Fibroblast of upper back skin (primary cell): ENCODE measurements at regions not wholly inside any gene's neighbourhood (a gene's known extent, or its start where the extent isn't known, plus 50 kb on each side); places are given as distances from the start of the nearest gene placed in this dataset.
"Not testable (repeated sequence)": the region's sequence is repeated elsewhere in the genome, so short reads cannot be mapped to it uniquely, and the experiment has no call there.

Experiments used
- DNase-seq: peaks from one replicate; pipeline ENCODE4 v3.0.0-alpha.2; 2013

- not testable (repeated sequence) for DNase-seq
Measured at GRCh38 chr4:100900945-100901344, 383.1 kb upstream of the EMCN start.

- no peak for DNase-seq
Measured at GRCh38 chr4:100900134-100900533, 382.3 kb upstream of the EMCN start.

GRCh38 chr4:100898844-100899243, 381.0 kb upstream of the EMCN start:
- no peak for DNase-seq

GRCh38 chr4:100895556-100896197, 377.9 kb upstream of the EMCN start:
- no peak for DNase-seq

GRCh38 chr4:100894339-100894870, 376.6 kb upstream of the EMCN start:
- DNase-seq: no peak

GRCh38 chr4:100891808-100892207, 374.0 kb upstream of the EMCN start:
- no peak for DNase-seq

GRCh38 chr4:100889898-100890297, 372.1 kb upstream of the EMCN start:
- DNase-seq: no peak

GRCh38 chr4:100889401-100889800, 371.6 kb upstream of the EMCN start:
- DNase-seq: no peak

GRCh38 chr4:100882661-100883060, 364.8 kb upstream of the EMCN start:
- no peak for DNase-seq

GRCh38 chr4:100881283-100881682, 363.5 kb upstream of the EMCN start:
- DNase-seq: no peak

- DNase-seq: no peak
Measured at GRCh38 chr4:100880011-100880410, 362.2 kb upstream of the EMCN start.

- no peak for DNase-seq
Measured at GRCh38 chr4:100879471-100879870, 361.6 kb upstream of the EMCN start.

- no peak for DNase-seq
Measured at GRCh38 chr4:100876546-100876945, 358.7 kb upstream of the EMCN start.

GRCh38 chr4:100875296-100876068, 357.7 kb upstream of the EMCN start:
- DNase-seq: no peak

- peak; percentile 48 for DNase-seq
Measured at GRCh38 chr4:100872811-100873210, 355.0 kb upstream of the EMCN start.

GRCh38 chr4:100870940-100871772, 353.3 kb upstream of the EMCN start:
- DNase-seq: no peak

GRCh38 chr4:100869276-100869675, 351.5 kb upstream of the EMCN start:
- DNase-seq: no peak

GRCh38 chr4:100868281-100868680, 350.5 kb upstream of the EMCN start:
- DNase-seq: not testable (repeated sequence)

- DNase-seq: no peak
Measured at GRCh38 chr4:100852326-100852725, 334.5 kb upstream of the EMCN start.

GRCh38 chr4:100849319-100849718, 331.5 kb upstream of the EMCN start:
- no peak for DNase-seq

GRCh38 chr4:100848841-100849240, 331.0 kb upstream of the EMCN start:
- no peak for DNase-seq

GRCh38 chr4:100843910-100844309, 326.1 kb upstream of the EMCN start:
- no peak for DNase-seq

GRCh38 chr4:100842856-100843255, 325.0 kb upstream of the EMCN start:
- DNase-seq: no peak
